H1 (cell line): ENCODE measurements at regions not wholly inside any gene's neighbourhood (a gene's known extent, or its start where the extent isn't known, plus 50 kb on each side); places are given as distances from the start of the nearest gene placed in this dataset.

Source experiments
- CREB1 ChIP-seq: IDR thresholded peaks from 2 replicates; pipeline ENCODE4 v1.6.1; 2012; ENCODE audit warnings: inconsistent platforms
- EZH2 ChIP-seq: fragments of 200-600 bp; sonication (generic); IDR thresholded peaks from 2 replicates; pipeline ENCODE4 v1.7.1; 2012; ENCODE audit warnings: low read depth, mild to moderate bottlenecking, moderate library complexity, low read length, inconsistent platforms; ENCODE audit not compliant: severe bottlenecking
- SRF ChIP-seq: IDR thresholded peaks from 2 replicates; pipeline ENCODE4 v1.6.1; 2011; ENCODE audit warnings: mild to moderate bottlenecking, low read depth, low read length, moderate library complexity
- TAF7 ChIP-seq: optimal IDR thresholded peaks from 2 replicates; pipeline ENCODE3; 2011; ENCODE audit warnings: low read depth, mild to moderate bottlenecking, inconsistent platforms, low read length, moderate library complexity, borderline replicate concordance
- YY1 ChIP-seq: IDR thresholded peaks from 2 replicates; pipeline ENCODE4 v1.6.1; 2011; ENCODE audit warnings: low read depth, mild to moderate bottlenecking, low read length
- ZNF274 ChIP-seq: IDR thresholded peaks from 2 replicates; pipeline ENCODE4 v1.7.0; 2012; ENCODE audit warnings: low read length, borderline replicate concordance; ENCODE audit errors: extremely low read depth

DNA sequence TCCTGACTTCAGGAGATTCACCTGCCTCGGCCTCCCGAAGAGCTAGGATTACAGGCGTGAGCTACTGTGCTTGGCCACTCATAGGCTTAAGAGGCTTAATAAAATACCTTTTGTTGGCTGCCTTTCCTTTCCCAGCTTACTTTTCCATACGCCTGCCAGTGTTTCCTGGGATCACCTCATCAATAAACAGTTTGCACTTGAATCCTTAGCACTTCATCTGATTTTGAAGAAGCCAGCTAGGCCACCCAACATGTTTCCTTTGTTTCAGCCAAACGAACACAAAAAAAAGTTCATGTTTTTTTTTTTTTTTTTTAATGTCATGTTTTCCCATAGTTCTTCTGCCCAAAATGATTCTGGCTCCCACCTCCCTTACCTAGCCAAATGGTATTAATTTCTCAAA, 92.3 kb downstream of the RAP2B start (continued):
- TF ChIP-seq TAF7 (no peak), CREB1 (no peak), YY1 (no peak), SRF (no peak), ZNF274 (no peak), EZH2 (no peak)
